Tibial nerve (tissue), 4 donors: ENCODE measurements at regions not wholly inside any gene's neighbourhood (a gene's known extent, or its start where the extent isn't known, plus 50 kb on each side); places are given as distances from the start of the nearest gene placed in this dataset.

Experiments
- DNase-seq, 2 donors: peaks; one replicate each; pipeline ENCODE4 v3.0.0-alpha.2; 2019; ENCODE audit warnings: low spot score in 2 of 2
- H3K27ac ChIP-seq, 4 donors: fragments of 200-600 bp; sonication (generic) in 3 of 4; one replicate each; pipeline ENCODE4 v1.5.1; 2017 to 2019; ENCODE audit warnings: mild to moderate bottlenecking in 1 of 4
- H3K27me3 ChIP-seq, 2 donors: fragments of 200-600 bp; sonication (generic) in 1 of 2; one replicate each; pipeline versions ENCODE4 v1.5.1 to v1.6.0; 2017 to 2019
- H3K36me3 ChIP-seq, 3 donors: fragments of 200-600 bp; sonication (generic); one replicate each; pipeline ENCODE4 v1.5.1; 2018 to 2019
- H3K4me1 ChIP-seq, 4 donors: fragments of 200-600 bp; sonication (generic) in 3 of 4; one replicate each; pipeline ENCODE4 v1.5.1; 2017 to 2019
- H3K4me3 ChIP-seq, 4 donors: fragments of 200-600 bp; sonication (generic) in 3 of 4; one replicate each; pipeline ENCODE4 v1.5.1; 2017 to 2019; ENCODE audit warnings: mild to moderate bottlenecking in 1 of 4, moderate library complexity in 1 of 4
- H3K9me3 ChIP-seq, 4 donors: fragments of 200-600 bp; sonication (generic) in 3 of 4; one replicate each; pipeline ENCODE4 v1.5.1; 2017 to 2019
- CTCF ChIP-seq, 5 experiments: fragments of 200-600 bp in 3 of 5; fragments of 450-650 bp in 2 of 5; sonication (generic) in 3 of 5; IDR thresholded peaks; one replicate each; pipeline ENCODE4 v1.5.1; 2016 to 2019; ENCODE audit warnings: antibody characterized with exemption in 5 of 5, mild to moderate bottlenecking in 3 of 5, moderate library complexity in 2 of 5
- EP300 ChIP-seq, 2 donors: sonication (generic); formaldehyde crosslinking; IDR thresholded peaks; one replicate each; pipeline ENCODE4 v1.6.1; 2017; ENCODE audit warnings: antibody characterized with exemption in 2 of 2, mild to moderate bottlenecking in 1 of 2
- POLR2A ChIP-seq, 2 donors: fragments of 450-650 bp; IDR thresholded peaks; one replicate each; pipeline ENCODE4 v1.6.1; 2017; ENCODE audit warnings: antibody characterized with exemption in 2 of 2, mild to moderate bottlenecking in 2 of 2, moderate library complexity in 2 of 2
- WGBS, 2 donors: methylation state at CpG; one replicate each; pipeline ENCODE4 v1.1.5; 2018; 5-methylcytosine and 5-hydroxymethylcytosine counted together

- Histone ChIP-seq H3K9me3 (no peaks in the 10 kb centered on the region), H3K27ac (no peak overlapping the region), H3K4me1 (no peaks in the 10 kb centered on the region), H3K27me3 (no peaks in the 10 kb centered on the region), H3K36me3 (no peaks in the 10 kb centered on the region), H3K4me3 (no peak overlapping the region)
- WGBS, 2 donors = 100% methylated on average over 1 of the region's 1 CpG
- no peak for DNase-seq
- TF ChIP-seq EP300 (IDR thresholded peaks at IDR 0.05) (no peak), CTCF (IDR thresholded peaks at IDR 0.05) (no peak), POLR2A (IDR thresholded peaks at IDR 0.05) (no peak)
Observed at GRCh38 chr20:19001177-19001576, 187.6 kb downstream of the SCP2D1 start.

DNA sequence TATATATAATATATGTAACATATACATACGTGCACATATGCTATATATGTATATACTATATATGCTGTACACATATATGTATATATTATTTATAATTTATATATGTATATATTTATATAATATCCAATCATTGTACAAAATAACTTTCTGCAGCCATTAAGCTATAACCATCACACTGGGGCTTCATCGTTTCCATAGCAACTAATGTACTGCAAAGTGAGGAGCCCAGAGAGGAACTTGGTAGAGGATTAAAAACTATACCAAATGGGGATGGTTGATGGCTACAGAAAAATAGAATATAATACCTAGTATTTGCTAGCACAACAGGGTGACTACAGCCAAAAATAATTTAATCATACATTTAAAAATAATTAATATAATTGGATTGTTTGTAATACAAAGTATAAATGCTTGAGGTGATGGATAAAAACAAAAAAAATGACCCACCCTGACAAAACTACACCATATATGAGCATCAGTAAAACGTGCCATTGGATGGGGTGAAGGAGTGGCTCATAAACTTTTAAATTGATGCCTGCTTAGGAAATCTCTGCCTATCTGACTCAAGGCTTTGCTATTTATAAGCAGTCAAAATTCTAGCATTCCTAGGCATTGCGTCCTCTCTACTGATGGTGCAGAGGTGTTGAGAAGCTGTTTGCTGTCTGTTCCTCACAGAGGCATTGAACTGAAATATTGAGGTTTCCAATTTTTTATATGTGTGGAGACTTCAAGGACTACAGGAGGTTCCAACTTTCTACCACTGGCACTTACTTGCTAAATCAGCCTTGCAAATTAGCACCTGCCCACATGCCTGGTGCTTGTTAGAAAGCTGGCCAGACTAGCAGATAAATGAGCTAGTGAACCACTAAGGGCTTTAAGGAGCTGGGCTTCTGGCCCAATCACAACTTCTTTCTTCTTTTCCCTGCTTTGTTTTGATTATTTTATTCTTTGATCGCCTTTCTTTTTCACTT, 190.1 kb downstream of the SCP2D1 start:
- no peak for DNase-seq
- no peak overlapping the region for H3K4me3 ChIP-seq
- TF ChIP-seq EP300 (IDR thresholded peaks at IDR 0.05) (no peak), CTCF (IDR thresholded peaks at IDR 0.05) (no peak), POLR2A (IDR thresholded peaks at IDR 0.05) (no peak)
- H3K27me3 ChIP-seq = no peaks in the 10 kb centered on the region
- H3K9me3 ChIP-seq = no peaks in the 10 kb centered on the region
- no peak overlapping the region for H3K27ac ChIP-seq
- no peaks in the 10 kb centered on the region for H3K4me1 ChIP-seq
- H3K36me3 ChIP-seq = no peaks in the 10 kb centered on the region
- whole genome bisulfite sequencing, 2 donors = 83 to 85% methylated on average over 5 of the region's 5 CpGs

GRCh38 chr20:19004975-19005374, 191.4 kb downstream of the SCP2D1 start:
- H3K36me3 ChIP-seq = no peaks in the 10 kb centered on the region
- H3K4me3 ChIP-seq = no peak overlapping the region
- H3K27me3 ChIP-seq = no peaks in the 10 kb centered on the region
- DNase-seq = no peak
- no peaks in the 10 kb centered on the region for H3K4me1 ChIP-seq
- no peaks in the 10 kb centered on the region for H3K9me3 ChIP-seq
- 61 to 72% methylated on average over 4 to 6 of the region's 6 CpGs for WGBS, 2 donors
- TF ChIP-seq POLR2A (IDR thresholded peaks at IDR 0.05) (no peak), EP300 (IDR thresholded peaks at IDR 0.05) (no peak), CTCF (IDR thresholded peaks at IDR 0.05) (no peak)
- H3K27ac ChIP-seq = no peak overlapping the region

- 51 to 52% methylated on average over 5 of the region's 5 CpGs for WGBS, 2 donors
- H3K9me3 ChIP-seq = no peaks in the 10 kb centered on the region
- H3K27me3 ChIP-seq = no peaks in the 10 kb centered on the region
- no peaks in the 10 kb centered on the region for H3K36me3 ChIP-seq
- H3K27ac ChIP-seq = no peak overlapping the region
- no peak for DNase-seq
- H3K4me1 ChIP-seq = peaks cover 0 to 12% (median 0%) of the 10 kb centered on the region in 4 donors
- TF ChIP-seq CTCF (IDR thresholded peaks at IDR 0.05) (no peak), EP300 (IDR thresholded peaks at IDR 0.05) (no peak), POLR2A (IDR thresholded peaks at IDR 0.05) (no peak)
- no peak overlapping the region for H3K4me3 ChIP-seq
Observed at GRCh38 chr20:19008497-19008896, 194.9 kb downstream of the SCP2D1 start.

- H3K4me1 ChIP-seq = peaks cover 0 to 12% (median 0%) of the 10 kb centered on the region in 4 donors
- TF ChIP-seq CTCF (IDR thresholded peaks at IDR 0.05) (no peak), EP300 (IDR thresholded peaks at IDR 0.05) (no peak), POLR2A (IDR thresholded peaks at IDR 0.05) (no peak)
- H3K27ac ChIP-seq = no peak overlapping the region
- no peak for DNase-seq
- 61 to 69% methylated on average over 4 of the region's 4 CpGs for WGBS, 2 donors
- H3K9me3 ChIP-seq = no peaks in the 10 kb centered on the region
- H3K36me3 ChIP-seq = no peaks in the 10 kb centered on the region
- H3K27me3 ChIP-seq = no peaks in the 10 kb centered on the region
- H3K4me3 ChIP-seq = no peak overlapping the region
Observed at GRCh38 chr20:19009081-19009688, 195.6 kb downstream of the SCP2D1 start.
